ENCODE measurements at regions not wholly inside any gene's neighbourhood (a gene's known extent, or its start where the extent isn't known, plus 50 kb on each side); places are given as distances from the start of the nearest gene placed in this dataset.

- no peak for ATAC-seq
- Histone ChIP-seq H4K20me1 (ENCODE audit: insufficient read depth, low read length) (no peaks in the 10 kb centered on the region), H3K36me3 (replicated peaks in 1 of 2; ENCODE audit: control insufficient read depth in 1 of 2, insufficient read depth in 2 of 2, low read length in 2 of 2) (no peaks in the 10 kb centered on the region), H3K27me3 (ENCODE audit: control insufficient read depth in 1 of 2, insufficient read depth in 2 of 2, low read length in 2 of 2) (no peaks in the 10 kb centered on the region), H3K4me2 (ENCODE audit: low read depth, low read length) (no peak overlapping the region), H3K79me2 (ENCODE audit: insufficient read depth, low read length) (no peaks in the 10 kb centered on the region), H3K9ac (ENCODE audit: insufficient read depth, low read depth, low read length) (no peak overlapping the region), H3K4me3 (replicated peaks in 1 of 3; ENCODE audit: insufficient read depth in 1 of 3, low read depth in 2 of 3, low read length in 3 of 3) (no peak overlapping the region), H3K27ac (ENCODE audit: extremely low read length, insufficient read depth, low read length) (no peak overlapping the region), H3K4me1 (ENCODE audit: insufficient read depth, low read length) (no peaks in the 10 kb centered on the region), H3K9me3 (ENCODE audit: low read length) (no peaks in the 10 kb centered on the region), H2AFZ (ENCODE audit: low read length) (no peak overlapping the region)
- POLR2A ChIA-PET: no interaction called here
- DNase-seq (ENCODE audit: low spot score): no peak
- CTCF ChIA-PET (ENCODE audit: low intra/inter-chr PET ratio, low total read pairs): no interaction called here
- intact Hi-C loops (cut with micrococcal nuclease; ENCODE audit: unreplicated experiment): no loop called here
- 17% methylated on average over 3 of the region's 3 CpGs for WGBS (ENCODE audit: low lambda C conversion rate)
- no TSS peak for BruUV-seq (replicated peaks)
- no peak for FAIRE-seq
- in situ Hi-C loops (cut with HindIII; ENCODE audit: extremely low pct_ligation_motif_present, low pct_unique_long_range_greater_than_20kb): no loop called here
- TF ChIP-seq NR2F6 (IDR thresholded peaks at IDR 0.05): no peak
- TF ChIP-seq NR2F6 (CRISPR knock-in tag; IDR thresholded peaks at IDR 0.05): no peak
- no peak for TF ChIP-seq SRY (CRISPR knock-in tag; IDR thresholded peaks at IDR 0.05)
- no peak for TF ChIP-seq NFIB (CRISPR knock-in tag; IDR thresholded peaks at IDR 0.05; ENCODE audit: borderline replicate concordance)
- no peak for TF ChIP-seq ZNF251 (CRISPR knock-in tag; IDR thresholded peaks at IDR 0.05)
- no peak for TF ChIP-seq JUNB (CRISPR knock-in tag; IDR thresholded peaks at IDR 0.05; ENCODE audit: borderline replicate concordance)
These were observed 303.4 kb downstream of the SMAD2 start for GRCh38 chr18:47627030-47627429.

- ATAC-seq (no peak), DNase-seq (ENCODE audit: low spot score) (no peak), FAIRE-seq (no peak)
- ChIA-PET CTCF (ENCODE audit: low intra/inter-chr PET ratio, low total read pairs) (no interaction called here), POLR2A (no interaction called here)
- Histone ChIP-seq H3K4me2 (ENCODE audit: low read depth, low read length) (no peak overlapping the region), H3K9me3 (ENCODE audit: low read length) (no peaks in the 10 kb centered on the region), H3K27ac (ENCODE audit: extremely low read length, insufficient read depth, low read length) (no peak overlapping the region), H3K4me3 (replicated peaks in 1 of 3; ENCODE audit: insufficient read depth in 1 of 3, low read depth in 2 of 3, low read length in 3 of 3) (no peak overlapping the region), H3K9ac (ENCODE audit: insufficient read depth, low read depth, low read length) (no peak overlapping the region), H3K27me3 (ENCODE audit: control insufficient read depth in 1 of 2, insufficient read depth in 2 of 2, low read length in 2 of 2) (no peaks in the 10 kb centered on the region; a peak in 1 of 5 replicates), H3K36me3 (replicated peaks in 1 of 2; ENCODE audit: control insufficient read depth in 1 of 2, insufficient read depth in 2 of 2, low read length in 2 of 2) (no peaks in the 10 kb centered on the region), H4K20me1 (ENCODE audit: insufficient read depth, low read length) (no peaks in the 10 kb centered on the region), H2AFZ (ENCODE audit: low read length) (no peak overlapping the region), H3K79me2 (ENCODE audit: insufficient read depth, low read length) (no peaks in the 10 kb centered on the region), H3K4me1 (ENCODE audit: insufficient read depth, low read length) (no peaks in the 10 kb centered on the region)
- BruUV-seq (replicated peaks): no TSS peak
- WGBS (ENCODE audit: low lambda C conversion rate): 0% methylated on average over 2 of the region's 3 CpGs
- in situ Hi-C loops (cut with HindIII; ENCODE audit: extremely low pct_ligation_motif_present, low pct_unique_long_range_greater_than_20kb) (no loop called here), intact Hi-C loops (cut with micrococcal nuclease; ENCODE audit: unreplicated experiment) (no loop called here)
- no peak for TF ChIP-seq SNAPC5 (CRISPR knock-in tag; IDR thresholded peaks at IDR 0.05; ENCODE audit: borderline replicate concordance)
- no peak for TF ChIP-seq USF2 (IDR thresholded peaks at IDR 0.05; ENCODE audit: low read depth, low read length)
- TF ChIP-seq USF2 (CRISPR knock-in tag; IDR thresholded peaks at IDR 0.05; ENCODE audit: borderline replicate concordance): no peak
- no peak for TF ChIP-seq ARNT2 (CRISPR knock-in tag; IDR thresholded peaks at IDR 0.05; ENCODE audit: low read depth)
- TF ChIP-seq ZNF260 (CRISPR knock-in tag; IDR thresholded peaks at IDR 0.05; ENCODE audit: borderline replicate concordance, low read depth): no peak
- no peak for TF ChIP-seq ZNF687 (CRISPR knock-in tag; IDR thresholded peaks at IDR 0.05)
These were observed 310.5 kb downstream of the SMAD2 start for GRCh38 chr18:47619771-47620448.
